ENCODE measurements at regions not wholly inside any gene's neighbourhood (a gene's known extent, or its start where the extent isn't known, plus 50 kb on each side); places are given as distances from the start of the nearest gene placed in this dataset.

GRCh38 chr1:50257940-50258685 is 149.4 kb downstream of the ELAVL4 start:
- TF ChIP-seq CTCF (IDR thresholded peaks at IDR 0.05) (no peak), POLR2A (IDR thresholded peaks at IDR 0.05) (no peak)
